ENCODE measurements at regions not wholly inside any gene's neighbourhood (a gene's known extent, or its start where the extent isn't known, plus 50 kb on each side); places are given as distances from the start of the nearest gene placed in this dataset.

GRCh38 chr14:76677534-76678145, 83.6 kb upstream of the VASH1 start:
- H3K27ac ChIP-seq, result no peak overlapping the region
- ATAC-seq (replicated peaks in 6 of 8), result peak in 3 of 8 experiments; percentile 22 to 81 (median 77)
- 20 to 100% (median 63%) methylated on average over 2 to 4 of the region's 4 CpGs; no CpG with 5 or more reads in 1 of the 10 experiments for WGBS, 10 experiments
- peaks cover 0 to 3% of the 10 kb centered on the region in 2 donors for H3K4me1 ChIP-seq (replicated peaks in 1 of 2)
- H3K4me3 ChIP-seq, result no peak overlapping the region
- in situ Hi-C loops (cut with MboI; ENCODE audit: low pct_unique_long_range_greater_than_20kb in 2 of 9, low sequenced_read_pairs in 9 of 9, unreplicated experiment in 9 of 9), result no loop called here

- in situ Hi-C loops (cut with MboI; ENCODE audit: low pct_unique_long_range_greater_than_20kb in 2 of 9, low sequenced_read_pairs in 9 of 9, unreplicated experiment in 9 of 9), result no loop called here
- ATAC-seq (replicated peaks in 6 of 8), result no peak
- H3K4me1 ChIP-seq (replicated peaks in 1 of 2), result peaks cover 0 to 3% of the 10 kb centered on the region in 2 donors
- H3K27ac ChIP-seq, result no peak overlapping the region
- H3K4me3 ChIP-seq, result no peak overlapping the region
- 8 to 100% (median 88%) methylated on average over 2 to 5 of the region's 5 CpGs; no CpG with 5 or more reads in 1 of the 10 experiments for WGBS, 10 experiments
Observed at GRCh38 chr14:76678244-76678800, 82.9 kb upstream of the VASH1 start.

- ATAC-seq (replicated peaks in 6 of 8), result no peak
- in situ Hi-C loops (cut with MboI; ENCODE audit: low pct_unique_long_range_greater_than_20kb in 2 of 9, low sequenced_read_pairs in 9 of 9, unreplicated experiment in 9 of 9), result no loop called here
- WGBS, 10 experiments, result 10 to 100% (median 81%) methylated on average over 1 to 3 of the region's 3 CpGs
- Histone ChIP-seq H3K4me1 (replicated peaks in 1 of 2) (peaks cover 0 to 3% of the 10 kb centered on the region in 2 donors), H3K4me3 (no peak overlapping the region), H3K27ac (no peak overlapping the region)
Observed at GRCh38 chr14:76682367-76682766, 78.9 kb upstream of the VASH1 start.

GRCh38 chr14:76686646-76687045, 74.6 kb upstream of the VASH1 start:
- no peak for ATAC-seq (replicated peaks in 6 of 8)
- no peaks in the 10 kb centered on the region for H3K4me1 ChIP-seq (replicated peaks in 1 of 2)
- no peak overlapping the region for H3K27ac ChIP-seq
- WGBS, 10 experiments, result 0 to 100% (median 13%) methylated on average over 1 of the region's 1 CpG; no CpG with 5 or more reads in 5 of the 10 experiments
- H3K4me3 ChIP-seq, result no peak overlapping the region
- in situ Hi-C loops (cut with MboI; ENCODE audit: low pct_unique_long_range_greater_than_20kb in 2 of 9, low sequenced_read_pairs in 9 of 9, unreplicated experiment in 9 of 9), result no loop called here

- Histone ChIP-seq H3K4me1 (replicated peaks in 1 of 2) (no peaks in the 10 kb centered on the region), H3K4me3 (no peak overlapping the region), H3K27ac (no peak overlapping the region)
- WGBS, 10 experiments, result 0 to 100% (median 87%) methylated on average over 1 to 7 of the region's 7 CpGs
- in situ Hi-C loops (cut with MboI; ENCODE audit: low pct_unique_long_range_greater_than_20kb in 2 of 9, low sequenced_read_pairs in 9 of 9, unreplicated experiment in 9 of 9), result no loop called here
- no peak for ATAC-seq (replicated peaks in 6 of 8)
Observed at GRCh38 chr14:76687611-76688382, 73.5 kb upstream of the VASH1 start.

GRCh38 chr14:76688383-76688671, 72.9 kb upstream of the VASH1 start:
- ATAC-seq (replicated peaks in 6 of 8), result no peak
- H3K4me3 ChIP-seq, result no peak overlapping the region
- WGBS, 10 experiments, result 0 to 83% (median 67%) methylated on average over 1 to 2 of the region's 2 CpGs; no CpG with 5 or more reads in 1 of the 10 experiments
- no peak overlapping the region for H3K27ac ChIP-seq
- in situ Hi-C loops (cut with MboI; ENCODE audit: low pct_unique_long_range_greater_than_20kb in 2 of 9, low sequenced_read_pairs in 9 of 9, unreplicated experiment in 9 of 9), result no loop called here
- no peaks in the 10 kb centered on the region for H3K4me1 ChIP-seq (replicated peaks in 1 of 2)

GRCh38 chr14:76690502-76691105, 70.7 kb upstream of the VASH1 start:
- no peaks in the 10 kb centered on the region for H3K4me1 ChIP-seq (replicated peaks in 1 of 2)
- no peak overlapping the region for H3K4me3 ChIP-seq
- in situ Hi-C loops (cut with MboI; ENCODE audit: low pct_unique_long_range_greater_than_20kb in 2 of 9, low sequenced_read_pairs in 9 of 9, unreplicated experiment in 9 of 9), result no loop called here
- WGBS, 10 experiments, result 50 to 100% (median 83%) methylated on average over 1 to 8 of the region's 11 CpGs; no CpG with 5 or more reads in 3 of the 10 experiments
- no peak overlapping the region for H3K27ac ChIP-seq
- ATAC-seq (replicated peaks in 6 of 8), result no peak

GRCh38 chr14:76694106-76694505, 67.2 kb upstream of the VASH1 start:
- in situ Hi-C loops (cut with MboI; ENCODE audit: low pct_unique_long_range_greater_than_20kb in 2 of 9, low sequenced_read_pairs in 9 of 9, unreplicated experiment in 9 of 9), result no loop called here
- ATAC-seq (replicated peaks in 6 of 8), result no peak
- Histone ChIP-seq H3K4me1 (replicated peaks in 1 of 2) (no peaks in the 10 kb centered on the region), H3K27ac (no peak overlapping the region), H3K4me3 (no peak overlapping the region)
- WGBS, 10 experiments, result 0 to 100% (median 64%) methylated on average over 1 to 10 of the region's 10 CpGs

- H3K27ac ChIP-seq, result no peak overlapping the region
- whole genome bisulfite sequencing, 10 experiments, result 67 to 100% (median 93%) methylated on average over 1 to 8 of the region's 10 CpGs; no CpG with 5 or more reads in 2 of the 10 experiments
- H3K4me3 ChIP-seq, result no peak overlapping the region
- H3K4me1 ChIP-seq (replicated peaks in 1 of 2), result no peaks in the 10 kb centered on the region
- no peak for ATAC-seq (replicated peaks in 6 of 8)
- in situ Hi-C loops (cut with MboI; ENCODE audit: low pct_unique_long_range_greater_than_20kb in 2 of 9, low sequenced_read_pairs in 9 of 9, unreplicated experiment in 9 of 9), result no loop called here
Observed at GRCh38 chr14:76695263-76695920, 65.9 kb upstream of the VASH1 start.

GRCh38 chr14:76696361-76696760, 64.9 kb upstream of the VASH1 start:
- no peak for ATAC-seq (replicated peaks in 6 of 8)
- Histone ChIP-seq H3K4me3 (no peak overlapping the region), H3K27ac (no peak overlapping the region), H3K4me1 (replicated peaks in 1 of 2) (no peaks in the 10 kb centered on the region)
- WGBS, 10 experiments, result 30 to 100% (median 71%) methylated on average over 1 to 2 of the region's 3 CpGs; no CpG with 5 or more reads in 3 of the 10 experiments
- in situ Hi-C loops (cut with MboI; ENCODE audit: low pct_unique_long_range_greater_than_20kb in 2 of 9, low sequenced_read_pairs in 9 of 9, unreplicated experiment in 9 of 9), result no loop called here

- Histone ChIP-seq H3K27ac (no peak overlapping the region), H3K4me3 (no peak overlapping the region), H3K4me1 (replicated peaks in 1 of 2) (no peaks in the 10 kb centered on the region)
- no peak for ATAC-seq (replicated peaks in 6 of 8)
- in situ Hi-C loops (cut with MboI; ENCODE audit: low pct_unique_long_range_greater_than_20kb in 2 of 9, low sequenced_read_pairs in 9 of 9, unreplicated experiment in 9 of 9), result no loop called here
- 20 to 80% (median 67%) methylated on average over 1 to 4 of the region's 5 CpGs; no CpG with 5 or more reads in 3 of the 10 experiments for WGBS, 10 experiments
Observed at GRCh38 chr14:76696791-76697190, 64.5 kb upstream of the VASH1 start.

GRCh38 chr14:76697246-76697905, 63.9 kb upstream of the VASH1 start:
- Histone ChIP-seq H3K4me1 (replicated peaks in 1 of 2) (no peaks in the 10 kb centered on the region), H3K4me3 (no peak overlapping the region), H3K27ac (no peak overlapping the region)
- ATAC-seq (replicated peaks in 6 of 8), result no peak
- 0 to 100% (median 67%) methylated on average over 1 to 3 of the region's 5 CpGs; no CpG with 5 or more reads in 1 of the 10 experiments for WGBS, 10 experiments
- in situ Hi-C loops (cut with MboI; ENCODE audit: low pct_unique_long_range_greater_than_20kb in 2 of 9, low sequenced_read_pairs in 9 of 9, unreplicated experiment in 9 of 9), result no loop called here

Data from motor neuron (in vitro differentiated cells).